H9 (cell line): ENCODE measurements at regions not wholly inside any gene's neighbourhood (a gene's known extent, or its start where the extent isn't known, plus 50 kb on each side); places are given as distances from the start of the nearest gene placed in this dataset.

Experiments used
- DNase-seq: peaks from one replicate; pipeline ENCODE4 v3.0.0-alpha.2; 2017
- H2AFZ ChIP-seq: one replicate; pipeline ENCODE4 v1.6.1; 2013; ENCODE audit warnings: mild to moderate bottlenecking, low read length, control low read depth, moderate library complexity
- H2AK5ac ChIP-seq: 2 replicates; pipeline ENCODE4 v1.6.1; 2013; ENCODE audit warnings: low read length, control low read depth, mixed read lengths; ENCODE audit not compliant: insufficient read length
- H2BK120ac ChIP-seq: one replicate; pipeline ENCODE4 v1.6.1; 2013; ENCODE audit warnings: low read depth, mild to moderate bottlenecking, low read length, control low read depth, inconsistent platforms; ENCODE audit not compliant: poor library complexity, severe bottlenecking
- H2BK12ac ChIP-seq: 2 replicates; pipeline ENCODE4 v1.6.1; 2013; ENCODE audit warnings: low read length, control low read depth, mixed read lengths, low read depth; ENCODE audit not compliant: insufficient read length
- H2BK15ac ChIP-seq: 2 replicates; pipeline ENCODE4 v1.6.1; 2013; ENCODE audit warnings: low read depth, low read length, control low read depth
- H2BK20ac ChIP-seq: one replicate; pipeline ENCODE4 v1.6.1; 2013; ENCODE audit warnings: low read depth, mild to moderate bottlenecking, low read length, control low read depth, inconsistent platforms; ENCODE audit not compliant: poor library complexity, severe bottlenecking
- H2BK5ac ChIP-seq: 2 replicates; pipeline ENCODE4 v1.6.1; 2013; ENCODE audit warnings: low read length, control low read depth, mixed read lengths; ENCODE audit not compliant: insufficient read length
- H3K14ac ChIP-seq: 2 replicates; pipeline ENCODE4 v1.6.1; 2013; ENCODE audit warnings: low read length, control low read depth; ENCODE audit not compliant: insufficient read depth
- H3K18ac ChIP-seq: 2 replicates; pipeline ENCODE4 v1.6.1; 2013; ENCODE audit warnings: low read depth, mild to moderate bottlenecking, mixed read lengths, low read length, control low read depth; ENCODE audit not compliant: insufficient read length
- H3K23ac ChIP-seq: 2 replicates; pipeline ENCODE4 v1.6.1; 2013; ENCODE audit warnings: low read length, control low read depth, mixed read lengths, low read depth; ENCODE audit not compliant: insufficient read length
- H3K23me2 ChIP-seq: 2 replicates; pipeline ENCODE4 v1.6.1; 2013; ENCODE audit warnings: low read depth, mild to moderate bottlenecking, mixed read lengths, low read length, control low read depth; ENCODE audit not compliant: insufficient read length, poor library complexity, severe bottlenecking
- H3K27ac ChIP-seq: 2 replicates; pipeline ENCODE4 v1.5.1; 2013; ENCODE audit warnings: low read length, control low read depth, mixed read lengths, low read depth; ENCODE audit not compliant: insufficient read length
- H3K27me3 ChIP-seq: 2 replicates; pipeline ENCODE4 v1.6.1; 2013; ENCODE audit warnings: low read length, control low read depth, inconsistent platforms; ENCODE audit not compliant: insufficient read depth
- H3K4ac ChIP-seq: 2 replicates; pipeline ENCODE4 v1.6.1; 2013; ENCODE audit warnings: low read depth, mild to moderate bottlenecking, control low read depth, inconsistent platforms, low read length, moderate library complexity
- H3K4me1 ChIP-seq: 2 replicates; pipeline ENCODE4 v1.6.1; 2013; ENCODE audit warnings: low read length, control low read depth, inconsistent platforms; ENCODE audit not compliant: insufficient read depth
- H3K4me2 ChIP-seq: 2 replicates; pipeline ENCODE4 v1.6.1; 2013; ENCODE audit warnings: low read length, control low read depth, mixed read lengths; ENCODE audit not compliant: insufficient read length, insufficient read depth
- H3K56ac ChIP-seq: 2 replicates; pipeline ENCODE4 v1.6.1; 2013; ENCODE audit warnings: low read depth, mild to moderate bottlenecking, mixed read lengths, low read length, control low read depth; ENCODE audit not compliant: insufficient read length
- H3K79me1 ChIP-seq: 2 replicates; pipeline ENCODE4 v1.6.1; 2013; ENCODE audit warnings: low read depth, mild to moderate bottlenecking, moderate library complexity, low read length, control low read depth, inconsistent platforms; ENCODE audit not compliant: insufficient read depth, poor library complexity, severe bottlenecking
- H3K79me2 ChIP-seq: 2 replicates; pipeline ENCODE4 v1.6.1; 2013; ENCODE audit warnings: low read length, control low read depth, inconsistent platforms; ENCODE audit not compliant: insufficient read depth
- H3K9ac ChIP-seq: 2 replicates; pipeline ENCODE4 v1.6.1; 2013; ENCODE audit warnings: low read length, control low read depth, mixed read lengths; ENCODE audit not compliant: insufficient read length; ENCODE audit errors: extremely low read depth
- H3K9me3 ChIP-seq: one replicate; pipeline ENCODE4 v1.6.1; 2013; ENCODE audit warnings: low read depth, low read length, inconsistent platforms; ENCODE audit not compliant: control insufficient read depth
- H3T11ph ChIP-seq: one replicate; pipeline ENCODE4 v1.6.1; 2013; ENCODE audit warnings: mild to moderate bottlenecking, low read length, control low read depth, inconsistent platforms
- H4K20me1 ChIP-seq: one replicate; pipeline ENCODE4 v1.6.1; 2013; ENCODE audit not compliant: control insufficient read depth, insufficient read length, insufficient read depth
- H4K5ac ChIP-seq: 2 replicates; pipeline ENCODE4 v1.6.1; 2013; ENCODE audit warnings: low read depth, mild to moderate bottlenecking, mixed read lengths, low read length, control low read depth; ENCODE audit not compliant: insufficient read length
- H4K8ac ChIP-seq: replicated peaks from 2 replicates; pipeline ENCODE4 v1.6.1; 2013; ENCODE audit warnings: low read length, control low read depth, mixed read lengths, low read depth; ENCODE audit not compliant: insufficient read length
- H4K91ac ChIP-seq: 2 replicates; pipeline ENCODE4 v1.6.1; 2013; ENCODE audit warnings: low read depth, mild to moderate bottlenecking, moderate library complexity, mixed read lengths, low read length, control low read depth; ENCODE audit not compliant: insufficient read length
- H3K27ac Mint-ChIP-seq, 3 experiments: 2 replicates in 2 of 3; 3 replicates in 1 of 3; pipeline ENCODE4 v1.8.0; 2020 to 2021; ENCODE audit warnings: mixed read lengths in 3 of 3, mild to moderate bottlenecking in 1 of 3, moderate library complexity in 1 of 3
- H3K27me3 Mint-ChIP-seq: 2 replicates; pipeline ENCODE4 v1.8.0; 2021; ENCODE audit warnings: low read depth, mild to moderate bottlenecking, moderate library complexity, mixed read lengths
- H3K36me3 Mint-ChIP-seq, 3 experiments: 2 replicates in 2 of 3; 3 replicates in 1 of 3; pipeline ENCODE4 v1.8.0; 2020 to 2021; ENCODE audit warnings: low read depth in 3 of 3, mixed read lengths in 3 of 3; ENCODE audit not compliant: insufficient read depth in 1 of 3
- H3K4me1 Mint-ChIP-seq, 2 experiments: 2 replicates each; pipeline ENCODE4 v1.8.0; 2020; ENCODE audit warnings: mixed read lengths in 2 of 2
- H3K4me3 Mint-ChIP-seq, 2 experiments: 2 replicates in 1 of 2; 3 replicates in 1 of 2; pipeline ENCODE4 v1.8.0; 2020 to 2021; ENCODE audit warnings: mild to moderate bottlenecking in 2 of 2, mixed read lengths in 2 of 2, moderate library complexity in 1 of 2
- H3K9me3 Mint-ChIP-seq, 2 experiments: 2 replicates in 1 of 2; 3 replicates in 1 of 2; pipeline ENCODE4 v1.8.0; 2020; ENCODE audit warnings: mild to moderate bottlenecking in 2 of 2, mixed read lengths in 2 of 2, moderate library complexity in 1 of 2
- CTCF ChIP-seq: fragments of 200-600 bp; sonication (generic); conservative IDR thresholded peaks from 3 replicates; pipeline ENCODE4 v1.8.0; 2021; ENCODE audit warnings: antibody characterized with exemption, mild to moderate bottlenecking
- WGBS: extraction: QIAGEN DNeasy Blood & Tissue Kit; methylation state at CpG from one replicate; pipeline ENCODE4 v1.1.7; 2013; ENCODE audit warnings: missing lambda C conversion rate, low lambda C conversion rate, mixed read lengths; ENCODE audit not compliant: insufficient read length; ENCODE audit errors: extremely low coverage; 5-methylcytosine and 5-hydroxymethylcytosine counted together

GRCh38 chrX:4642114-4642513 lies 928.7 kb upstream of the PRKX start:
- H3K23ac ChIP-seq: no peak overlapping the region
- no peak for TF ChIP-seq CTCF
- no peak overlapping the region for H2BK20ac ChIP-seq
- H4K91ac ChIP-seq: no peak overlapping the region
- no peak overlapping the region for H3K56ac ChIP-seq
- H3K4me2 ChIP-seq: no peak overlapping the region
- H3K9ac ChIP-seq: no peak overlapping the region
- no peak overlapping the region for H2AFZ ChIP-seq
- no peaks in the 10 kb centered on the region; the same call in 1 of the 2 replicates for H3K4me1 ChIP-seq
- no peak overlapping the region for H2AK5ac ChIP-seq
- no peak overlapping the region for H4K8ac ChIP-seq
- H4K20me1 ChIP-seq: no peaks in the 10 kb centered on the region
- no peak overlapping the region for H2BK120ac ChIP-seq
- no peak overlapping the region; the same call in 1 of the 2 replicates for H2BK15ac ChIP-seq
- no peak overlapping the region for H2BK5ac ChIP-seq
- no peak overlapping the region for H3K4ac ChIP-seq
- H3K18ac ChIP-seq: no peak overlapping the region
- Mint-ChIP-seq H3K27me3 (no peaks in the 10 kb centered on the region), H3K9me3 (peaks cover 0 to 4% of the 10 kb centered on the region in 2 experiments; a peak in 2 of 5 replicates), H3K36me3 (no peaks in the 10 kb centered on the region; a peak in 1 of 7 replicates), H3K4me3 (no peak overlapping the region), H3K4me1 (peaks cover 13 to 17% of the 10 kb centered on the region in 2 experiments), H3K27ac (no peak overlapping the region)
- no peaks in the 10 kb centered on the region for H3K27me3 ChIP-seq
- no peaks in the 10 kb centered on the region for H3K9me3 ChIP-seq
- no peaks in the 10 kb centered on the region for H3K79me2 ChIP-seq
- no CpG with 5 or more reads among the region's 2 CpGs for WGBS
- H3K79me1 ChIP-seq: no peaks in the 10 kb centered on the region
- no peak overlapping the region for H3K14ac ChIP-seq
- no peak for DNase-seq
- H3K27ac ChIP-seq: no peak overlapping the region
- no peak overlapping the region for H3T11ph ChIP-seq
- H3K23me2 ChIP-seq: no peaks in the 10 kb centered on the region
- H4K5ac ChIP-seq: no peak overlapping the region
- no peak overlapping the region for H2BK12ac ChIP-seq
